Fibroblast of lung (primary cell): ENCODE measurements at regions not wholly inside any gene's neighbourhood (a gene's known extent, or its start where the extent isn't known, plus 50 kb on each side); places are given as distances from the start of the nearest gene placed in this dataset.

ENCODE experiments used
- DNase-seq, 2 donors: peaks; one replicate each; pipeline versions ENCODE4 v3.0.0 to v3.0.0-alpha.2; 2010; ENCODE audit warnings: low read depth in 2 of 2
- H2AFZ ChIP-seq: 2 replicates; pipeline ENCODE4 v1.5.1; 2012; ENCODE audit warnings: low read length, control low read depth, inconsistent platforms
- H3K27ac ChIP-seq: 2 replicates; pipeline ENCODE4 v1.5.1; 2011; ENCODE audit warnings: low read length, control low read depth; ENCODE audit not compliant: insufficient read depth
- H3K27me3 ChIP-seq: 2 replicates; pipeline ENCODE4 v1.5.1; 2011; ENCODE audit warnings: mild to moderate bottlenecking, low read length; ENCODE audit not compliant: control insufficient read depth, insufficient read depth
- H3K36me3 ChIP-seq: 2 replicates; pipeline ENCODE4 v1.5.1; 2011; ENCODE audit warnings: low read length; ENCODE audit not compliant: control insufficient read depth, insufficient read depth
- H3K4me1 ChIP-seq: 2 replicates; pipeline ENCODE4 v1.5.1; 2011; ENCODE audit warnings: low read length; ENCODE audit not compliant: control insufficient read depth, insufficient read depth; ENCODE audit errors: extremely low read depth
- H3K4me2 ChIP-seq: 2 replicates; pipeline ENCODE4 v1.5.1; 2011; ENCODE audit warnings: low read length, control low read depth; ENCODE audit not compliant: insufficient read depth; ENCODE audit errors: extremely low read depth
- H3K4me3 ChIP-seq, 4 experiments: fragments of 200-600 bp in 1 of 4; sonication (generic) in 1 of 4; replicated peaks in 1 of 4; 2 replicates each; pipeline ENCODE4 v1.5.1; 2011 to 2016; ENCODE audit warnings: low read length in 4 of 4, low read depth in 3 of 4, mild to moderate bottlenecking in 3 of 4, control low read depth in 2 of 4, inconsistent platforms in 1 of 4, mixed read lengths in 1 of 4; ENCODE audit not compliant: insufficient read depth in 1 of 4; ENCODE audit errors: control extremely low read depth in 1 of 4
- H3K79me2 ChIP-seq: 2 replicates; pipeline ENCODE4 v1.5.1; 2012; ENCODE audit warnings: mild to moderate bottlenecking, low read length, inconsistent platforms; ENCODE audit not compliant: control insufficient read depth, insufficient read depth
- H3K9ac ChIP-seq: 2 replicates; pipeline ENCODE4 v1.5.1; 2011; ENCODE audit warnings: mild to moderate bottlenecking, low read length, control low read depth; ENCODE audit not compliant: insufficient read depth
- H3K9me3 ChIP-seq: 2 replicates; pipeline ENCODE4 v1.5.1; 2012; ENCODE audit warnings: low read depth, low read length; ENCODE audit not compliant: control insufficient read depth, insufficient read depth
- H4K20me1 ChIP-seq: 2 replicates; pipeline ENCODE4 v1.5.1; 2011; ENCODE audit warnings: low read length; ENCODE audit not compliant: control insufficient read depth, insufficient read depth; ENCODE audit errors: extremely low read depth
- EZH2 ChIP-seq: IDR thresholded peaks from 2 replicates; pipeline ENCODE4 v1.5.1; 2012; ENCODE audit warnings: low read length, control low read depth, mild to moderate bottlenecking; ENCODE audit errors: missing control alignments
- TF ChIP-seq, protein P1 (sequence below), 2 donors: IDR thresholded peaks in 1 of 2; conservative IDR thresholded peaks in 1 of 2; 1 replicate in 1 of 2; 2 replicates in 1 of 2; pipeline ENCODE4 v1.5.1; 2011 to 2012; ENCODE audit warnings: low read length in 2 of 2, control low read depth in 1 of 2, inconsistent platforms in 1 of 2, low read depth in 1 of 2, mild to moderate bottlenecking in 1 of 2

DNA sequence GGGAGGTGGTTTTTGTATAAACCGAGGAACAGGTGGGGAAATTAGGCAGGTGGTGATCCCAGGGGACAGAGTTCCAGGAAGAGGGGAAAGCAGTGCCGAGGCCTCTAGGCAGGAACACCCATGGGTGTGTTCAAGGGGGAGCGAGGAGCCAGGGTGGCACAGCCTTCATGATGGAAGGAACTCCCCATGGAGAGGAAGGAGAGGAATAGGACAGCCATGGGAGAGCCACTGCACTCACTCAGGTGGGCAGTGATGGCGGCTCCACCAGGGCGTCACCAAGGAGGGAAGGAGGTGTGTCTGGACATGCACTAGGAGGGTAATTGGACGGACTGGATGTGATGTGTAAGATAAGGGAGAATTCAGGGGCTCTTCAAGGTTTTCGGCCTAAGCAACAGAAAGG is 98.2 kb downstream of the THBS2 start:
- Histone ChIP-seq H3K4me2 (no peak overlapping the region), H3K9me3 (no peaks in the 10 kb centered on the region), H4K20me1 (no peaks in the 10 kb centered on the region), H2AFZ (no peak overlapping the region), H3K79me2 (no peaks in the 10 kb centered on the region), H3K36me3 (no peaks in the 10 kb centered on the region), H3K27ac (no peak overlapping the region), H3K4me3 (no peak overlapping the region), H3K27me3 (no peaks in the 10 kb centered on the region), H3K4me1 (peaks cover 7% of the 10 kb centered on the region), H3K9ac (no peak overlapping the region)
- no peak for DNase-seq
- no peak for TF ChIP-seq EZH2
- TF ChIP-seq, protein P1, sequence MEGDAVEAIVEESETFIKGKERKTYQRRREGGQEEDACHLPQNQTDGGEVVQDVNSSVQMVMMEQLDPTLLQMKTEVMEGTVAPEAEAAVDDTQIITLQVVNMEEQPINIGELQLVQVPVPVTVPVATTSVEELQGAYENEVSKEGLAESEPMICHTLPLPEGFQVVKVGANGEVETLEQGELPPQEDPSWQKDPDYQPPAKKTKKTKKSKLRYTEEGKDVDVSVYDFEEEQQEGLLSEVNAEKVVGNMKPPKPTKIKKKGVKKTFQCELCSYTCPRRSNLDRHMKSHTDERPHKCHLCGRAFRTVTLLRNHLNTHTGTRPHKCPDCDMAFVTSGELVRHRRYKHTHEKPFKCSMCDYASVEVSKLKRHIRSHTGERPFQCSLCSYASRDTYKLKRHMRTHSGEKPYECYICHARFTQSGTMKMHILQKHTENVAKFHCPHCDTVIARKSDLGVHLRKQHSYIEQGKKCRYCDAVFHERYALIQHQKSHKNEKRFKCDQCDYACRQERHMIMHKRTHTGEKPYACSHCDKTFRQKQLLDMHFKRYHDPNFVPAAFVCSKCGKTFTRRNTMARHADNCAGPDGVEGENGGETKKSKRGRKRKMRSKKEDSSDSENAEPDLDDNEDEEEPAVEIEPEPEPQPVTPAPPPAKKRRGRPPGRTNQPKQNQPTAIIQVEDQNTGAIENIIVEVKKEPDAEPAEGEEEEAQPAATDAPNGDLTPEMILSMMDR (conservative IDR thresholded peaks at IDR 0.05 in 1 of 2, IDR thresholded peaks at IDR 0.05 in 1 of 2; ENCODE audit: low read depth in 1 of 2, low read length in 2 of 2) = no peak

DNA sequence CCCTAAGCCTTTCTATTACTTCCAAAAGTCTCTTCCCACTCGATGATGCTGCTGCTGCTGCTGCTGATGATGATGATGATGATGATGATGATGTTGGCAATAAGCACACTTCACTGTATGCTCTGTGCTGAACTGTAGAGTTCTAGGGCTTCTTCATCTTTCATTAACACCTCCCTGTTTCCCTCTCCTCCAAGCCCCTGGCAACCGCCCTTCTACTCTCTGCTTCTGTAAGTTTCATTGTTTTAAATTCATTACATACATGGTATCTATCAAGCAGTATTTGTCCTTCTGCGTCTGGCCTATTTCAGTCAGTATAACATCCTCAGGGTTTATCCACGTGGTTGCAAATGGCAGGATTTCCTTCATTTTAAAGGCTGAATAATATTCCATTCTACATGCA is 100.2 kb downstream of the THBS2 start:
- Histone ChIP-seq H3K27me3 (no peaks in the 10 kb centered on the region), H3K9ac (no peak overlapping the region), H3K9me3 (no peaks in the 10 kb centered on the region), H3K36me3 (no peaks in the 10 kb centered on the region), H4K20me1 (no peaks in the 10 kb centered on the region), H3K4me2 (no peak overlapping the region), H3K4me3 (no peak overlapping the region), H3K4me1 (peaks cover 3% of the 10 kb centered on the region), H3K27ac (no peak overlapping the region), H3K79me2 (no peaks in the 10 kb centered on the region), H2AFZ (no peak overlapping the region)
- TF ChIP-seq, protein P1 (conservative IDR thresholded peaks at IDR 0.05 in 1 of 2, IDR thresholded peaks at IDR 0.05 in 1 of 2; ENCODE audit: low read depth in 1 of 2, low read length in 2 of 2) = no peak
- TF ChIP-seq EZH2 = no peak
- no peak for DNase-seq

DNA sequence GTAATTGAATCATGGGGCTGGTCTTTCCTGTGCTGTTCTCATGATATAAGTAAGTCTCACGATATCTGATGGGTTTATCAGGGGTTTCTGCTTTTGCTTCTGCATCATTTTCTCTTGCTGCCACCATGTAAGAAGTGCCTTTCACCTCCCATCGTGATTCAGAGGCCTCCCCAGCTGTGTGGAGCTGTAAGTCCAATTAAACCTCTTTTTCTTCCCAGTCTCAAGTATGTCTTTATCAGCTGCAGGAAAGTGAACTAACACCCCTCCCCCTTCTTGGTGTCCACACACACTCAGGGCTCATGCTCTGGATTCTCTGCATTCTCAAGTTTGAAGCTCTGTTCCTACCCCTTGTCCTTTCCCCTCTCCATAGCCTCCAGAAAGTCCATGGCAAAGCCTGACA is 107.1 kb downstream of the THBS2 start:
- no peak for TF ChIP-seq EZH2
- TF ChIP-seq, protein P1 (conservative IDR thresholded peaks at IDR 0.05 in 1 of 2, IDR thresholded peaks at IDR 0.05 in 1 of 2; ENCODE audit: low read depth in 1 of 2, low read length in 2 of 2) = no peak
- no peaks in the 10 kb centered on the region for H3K9me3 ChIP-seq
- no peaks in the 10 kb centered on the region for H3K36me3 ChIP-seq
- no peaks in the 10 kb centered on the region for H3K27me3 ChIP-seq
- no peak overlapping the region for H3K4me3 ChIP-seq
- H2AFZ ChIP-seq = peak overlapping the region; percentile 13
- H3K9ac ChIP-seq = no peak overlapping the region
- H3K27ac ChIP-seq = no peak overlapping the region
- peaks cover 7% of the 10 kb centered on the region for H3K4me1 ChIP-seq
- no peaks in the 10 kb centered on the region for H3K79me2 ChIP-seq
- no peak for DNase-seq
- H3K4me2 ChIP-seq = no peak overlapping the region
- no peaks in the 10 kb centered on the region for H4K20me1 ChIP-seq
